HCT116 (cell line): ENCODE measurements at regions not wholly inside any gene's neighbourhood (a gene's known extent, or its start where the extent isn't known, plus 50 kb on each side); places are given as distances from the start of the nearest gene placed in this dataset.

Experiments
- ATAC-seq: fragments of 200-7000 bp; cut with Tn5 transposase; 2 replicates; pipeline ENCODE4 v1.9.1; 2020; ENCODE audit warnings: mild to moderate bottlenecking, moderate library complexity
- BruUV-seq: library from RNA; stranded (reverse); fragments of 400-500 nt; replicated peaks from 2 replicates; lab custom pipeline; 2021; lab: Mats Ljungman, UMichigan
- CTCF ChIA-PET: fragments of 300-600 bp; sonication (Branson Sonifier 250); formaldehyde crosslinking; loops from one replicate; lab custom pipeline; 2021; ENCODE audit warnings: antibody characterized with exemption; lab: Charles Lee
- POLR2A ChIA-PET: fragments of 300-600, 350-600 bp; sonication (Branson Sonifier 250); formaldehyde crosslinking; loops from one replicate; lab custom pipeline; 2021; ENCODE audit warnings: antibody characterized with exemption; lab: Charles Lee
- RAD21 ChIA-PET, 2 experiments: fragments of 300-600 bp; sonication (Branson Sonifier 250); formaldehyde crosslinking; loops; one replicate each; lab custom pipeline; 2023; ENCODE audit warnings: low total read pairs in 2 of 2; ENCODE audit not compliant: uncharacterized antibody in 2 of 2, unreplicated experiment in 2 of 2, low non-redundant PET in 1 of 2; lab: Charles Lee
- DNase-seq: peaks from one replicate; pipeline ENCODE4 v3.0.0-alpha.2; 2010; ENCODE audit warnings: low read depth, low spot score
- H2AFZ ChIP-seq: fragments of 200-600 bp; shearing (Covaris generic), sonication (generic); 2 replicates; pipeline ENCODE4 v1.6.1; 2017; ENCODE audit warnings: low read depth, mixed run types, mixed read lengths, antibody characterized with exemption, low read length; ENCODE audit not compliant: poor library complexity, severe bottlenecking
- H3K27ac ChIP-seq: 2 replicates; pipeline ENCODE4 v1.5.1; 2012; ENCODE audit warnings: low read depth, low read length
- H3K27me3 ChIP-seq: fragments of 200-600 bp; sonication (generic); 2 replicates; pipeline ENCODE4 v1.6.1; 2016; ENCODE audit warnings: mixed run types, low read length, mixed read lengths; ENCODE audit not compliant: insufficient read depth
- H3K36me3 ChIP-seq, 2 experiments: fragments of 200-500 bp in 1 of 2; fragments of 200-600 bp in 1 of 2; sonication (Bioruptor generic) in 1 of 2; sonication (generic) in 1 of 2; 2 replicates each; pipeline versions ENCODE4 v1.5.1 to v1.6.1; 2014 to 2016; ENCODE audit warnings: low read length in 2 of 2, inconsistent platforms in 1 of 2, mixed read lengths in 1 of 2, mixed run types in 1 of 2; ENCODE audit not compliant: insufficient read depth in 2 of 2, control insufficient read depth in 1 of 2
- H3K4me1 ChIP-seq, 2 experiments: fragments of 200-600 bp in 1 of 2; sonication (generic) in 1 of 2; 2 replicates each; pipeline versions ENCODE4 v1.5.1 to v1.6.1; 2012 to 2017; ENCODE audit warnings: low read length in 2 of 2, inconsistent platforms in 1 of 2, mild to moderate bottlenecking in 1 of 2, mixed read lengths in 1 of 2, mixed run types in 1 of 2, moderate library complexity in 1 of 2; ENCODE audit not compliant: insufficient read depth in 2 of 2, control insufficient read depth in 1 of 2
- H3K4me2 ChIP-seq: fragments of 200-600 bp; sonication (generic); 2 replicates; pipeline ENCODE4 v1.6.1; 2017; ENCODE audit warnings: mixed run types, low read length, mixed read lengths
- H3K4me3 ChIP-seq, 2 experiments: fragments of 200-600 bp in 1 of 2; sonication (generic) in 1 of 2; replicated peaks in 1 of 2; 2 replicates each; pipeline ENCODE4 v1.5.1; 2011 to 2016; ENCODE audit warnings: low read length in 2 of 2, control low read depth in 1 of 2, low read depth in 1 of 2, mild to moderate bottlenecking in 1 of 2, mixed read lengths in 1 of 2, mixed run types in 1 of 2
- H3K79me2 ChIP-seq: fragments of 200-600 bp; sonication (generic); 2 replicates; pipeline ENCODE4 v1.6.1; 2017; ENCODE audit warnings: mild to moderate bottlenecking, mixed run types, low read length, moderate library complexity, mixed read lengths; ENCODE audit not compliant: insufficient read depth
- H3K9ac ChIP-seq: fragments of 200-600 bp; sonication (generic); 2 replicates; pipeline ENCODE4 v1.6.1; 2016; ENCODE audit warnings: low read length, mixed read lengths
- H3K9me2 ChIP-seq: fragments of 200-600 bp; sonication (generic), shearing (Covaris generic); 2 replicates; pipeline ENCODE4 v1.6.1; 2017; ENCODE audit warnings: mixed run types, mild to moderate bottlenecking, moderate library complexity; ENCODE audit not compliant: insufficient read depth
- H3K9me3 ChIP-seq, 2 experiments: fragments of 200-500 bp in 1 of 2; fragments of 200-600 bp in 1 of 2; sonication (Bioruptor generic) in 1 of 2; sonication (generic) in 1 of 2; 2 replicates each; pipeline ENCODE4 v1.6.1; 2014 to 2017; ENCODE audit warnings: low read length in 2 of 2, mixed read lengths in 2 of 2, inconsistent platforms in 1 of 2, low read depth in 1 of 2, mild to moderate bottlenecking in 1 of 2, mixed run types in 1 of 2, moderate library complexity in 1 of 2; ENCODE audit not compliant: control insufficient read depth in 1 of 2, insufficient read depth in 1 of 2
- H4K20me1 ChIP-seq: fragments of 200-600 bp; sonication (generic), shearing (Covaris generic); 2 replicates; pipeline ENCODE4 v1.6.1; 2017; ENCODE audit warnings: mixed run types, mild to moderate bottlenecking, moderate library complexity; ENCODE audit not compliant: insufficient read depth
- CBX3 ChIP-seq: IDR thresholded peaks from 2 replicates; pipeline ENCODE4 v1.6.1; 2012; ENCODE audit warnings: low read depth
- CEBPB ChIP-seq: IDR thresholded peaks from 2 replicates; pipeline ENCODE4 v1.6.1; 2012; ENCODE audit warnings: low read depth
- EGR1 ChIP-seq: IDR thresholded peaks from 2 replicates; pipeline ENCODE4 v1.6.1; 2012; ENCODE audit warnings: low read depth
- ELF1 ChIP-seq: IDR thresholded peaks from 2 replicates; pipeline ENCODE4 v1.6.1; 2012; ENCODE audit warnings: low read depth, borderline replicate concordance
- EZH2 ChIP-seq: fragments of 200-600 bp; sonication (generic); IDR thresholded peaks from 2 replicates; pipeline ENCODE4 v1.6.1; 2017; ENCODE audit warnings: antibody characterized with exemption, mixed run types
- EZH2phosphoT487 ChIP-seq: fragments of 200-600 bp; IDR thresholded peaks from 2 replicates; pipeline ENCODE4 v1.6.1; 2018; ENCODE audit warnings: antibody characterized with exemption, borderline replicate concordance
- JUND ChIP-seq: IDR thresholded peaks from 2 replicates; pipeline ENCODE4 v1.6.1; 2012
- POLR2A ChIP-seq: IDR thresholded peaks from 2 replicates; pipeline ENCODE4 v1.7.0; 2011; ENCODE audit warnings: borderline replicate concordance; ENCODE audit not compliant: insufficient read depth, insufficient read length; ENCODE audit errors: extremely low read depth
- POLR2AphosphoS5 ChIP-seq: IDR thresholded peaks from 2 replicates; pipeline ENCODE4 v1.6.1; 2011; ENCODE audit warnings: mild to moderate bottlenecking, low read depth, low read length, moderate library complexity
- RAD21 ChIP-seq: IDR thresholded peaks from 2 replicates; pipeline ENCODE4 v1.6.1; 2012; ENCODE audit warnings: low read depth, mild to moderate bottlenecking
- SIN3A ChIP-seq: IDR thresholded peaks from 2 replicates; pipeline ENCODE4 v1.6.1; 2012; ENCODE audit warnings: low read depth
- SP1 ChIP-seq: IDR thresholded peaks from 2 replicates; pipeline ENCODE4 v1.6.1; 2012; ENCODE audit warnings: low read depth
- SRF ChIP-seq: IDR thresholded peaks from 2 replicates; pipeline ENCODE4 v1.6.1; 2012; ENCODE audit warnings: low read depth
- TCF7L2 ChIP-seq: IDR thresholded peaks from 2 replicates; pipeline ENCODE4 v1.7.0; 2011; ENCODE audit warnings: borderline replicate concordance, inconsistent platforms; ENCODE audit not compliant: insufficient read depth, insufficient read length; ENCODE audit errors: extremely low read depth
- YY1 ChIP-seq: IDR thresholded peaks from 2 replicates; pipeline ENCODE4 v1.6.1; 2011; ENCODE audit warnings: low read length, low read depth, moderate library complexity, mild to moderate bottlenecking; ENCODE audit not compliant: insufficient replicate concordance; ENCODE audit errors: extremely low read depth
- ZBTB33 ChIP-seq: IDR thresholded peaks from 2 replicates; pipeline ENCODE4 v1.6.1; 2011; ENCODE audit warnings: mild to moderate bottlenecking, low read length, moderate library complexity; ENCODE audit not compliant: insufficient replicate concordance; ENCODE audit errors: extremely low read depth
- ZNF274 ChIP-seq: fragments of 200-500 bp; sonication (Bioruptor generic); IDR thresholded peaks from 2 replicates; pipeline ENCODE4 v1.6.1; 2014; ENCODE audit warnings: mild to moderate bottlenecking, low read depth, low read length, inconsistent platforms
- intact Hi-C: fragments of 100-400 bp; cut with micrococcal nuclease; formaldehyde crosslinking; loops from 2 replicates; pipeline ENCODE4 v1.10.0; 2022
- TF ChIP-seq, protein P1 (sequence below): IDR thresholded peaks from 2 replicates; pipeline ENCODE4 v1.6.1; 2012; ENCODE audit warnings: low read depth

DNA sequence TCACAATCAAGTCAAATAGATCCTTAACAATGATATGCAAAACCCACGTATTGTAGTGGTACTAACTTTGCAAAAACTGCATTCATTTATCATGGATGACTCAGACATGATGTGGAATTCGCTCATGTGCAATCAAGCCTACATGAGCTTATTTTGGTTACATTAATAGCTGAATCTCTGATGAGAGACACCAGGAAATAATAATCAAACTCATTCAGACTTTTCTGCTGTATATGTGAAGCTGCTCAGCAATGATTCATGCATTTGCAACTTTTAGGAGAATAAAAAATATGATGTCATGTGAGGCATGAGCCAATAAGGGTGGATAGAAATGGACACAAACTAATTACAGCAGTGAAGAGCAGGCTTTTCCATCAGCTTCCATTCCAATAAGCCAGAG, 1075.8 kb upstream of the TMEM132C start:
- Histone ChIP-seq H3K4me1 (no peaks in the 10 kb centered on the region), H3K36me3 (no peaks in the 10 kb centered on the region), H3K4me3 (no peak overlapping the region), H3K9me2 (no peaks in the 10 kb centered on the region), H2AFZ (no peak overlapping the region), H3K9ac (no peak overlapping the region), H3K9me3 (no peaks in the 10 kb centered on the region), H3K79me2 (no peaks in the 10 kb centered on the region), H4K20me1 (no peaks in the 10 kb centered on the region), H3K27me3 (no peaks in the 10 kb centered on the region), H3K4me2 (no peak overlapping the region), H3K27ac (no peak overlapping the region)
- DNase-seq (no peak), ATAC-seq (no peak)
- no peak for TF ChIP-seq JUND
- no peak for TF ChIP-seq SRF
- TF ChIP-seq CBX3, result no peak
- TF ChIP-seq RAD21, result no peak
- TF ChIP-seq EZH2phosphoT487, result no peak
- TF ChIP-seq POLR2A, result no peak
- TF ChIP-seq ELF1, result no peak
- no peak for TF ChIP-seq SP1
- TF ChIP-seq SIN3A, result no peak
- TF ChIP-seq POLR2AphosphoS5, result no peak
- no TSS peak for BruUV-seq
- ChIA-PET CTCF (no interaction called here), RAD21 (no interaction called here), POLR2A (no interaction called here)
- intact Hi-C loops, result no loop called here

- Histone ChIP-seq H3K4me3 (no peak overlapping the region), H3K9me2 (no peaks in the 10 kb centered on the region), H3K36me3 (no peaks in the 10 kb centered on the region), H4K20me1 (no peaks in the 10 kb centered on the region), H3K27ac (no peak overlapping the region), H3K27me3 (no peaks in the 10 kb centered on the region), H3K4me2 (no peak overlapping the region), H3K9me3 (no peaks in the 10 kb centered on the region), H2AFZ (no peak overlapping the region), H3K4me1 (no peaks in the 10 kb centered on the region), H3K79me2 (no peaks in the 10 kb centered on the region), H3K9ac (no peak overlapping the region)
- intact Hi-C loops, result no loop called here
- no TSS peak for BruUV-seq
- no peak for DNase-seq
- RAD21 ChIA-PET, result no interaction called here
- no peak for ATAC-seq
- POLR2A ChIA-PET, result no interaction called here
- CTCF ChIA-PET, result no interaction called here
- TF ChIP-seq CEBPB (no peak), SRF (no peak), EZH2 (no peak), RAD21 (no peak), POLR2AphosphoS5 (no peak), CBX3 (no peak), TCF7L2 (no peak), SIN3A (no peak), ZNF274 (no peak), POLR2A (no peak), EGR1 (no peak), ELF1 (no peak), JUND (no peak), ZBTB33 (no peak), YY1 (no peak)
- TF ChIP-seq, protein P1, sequence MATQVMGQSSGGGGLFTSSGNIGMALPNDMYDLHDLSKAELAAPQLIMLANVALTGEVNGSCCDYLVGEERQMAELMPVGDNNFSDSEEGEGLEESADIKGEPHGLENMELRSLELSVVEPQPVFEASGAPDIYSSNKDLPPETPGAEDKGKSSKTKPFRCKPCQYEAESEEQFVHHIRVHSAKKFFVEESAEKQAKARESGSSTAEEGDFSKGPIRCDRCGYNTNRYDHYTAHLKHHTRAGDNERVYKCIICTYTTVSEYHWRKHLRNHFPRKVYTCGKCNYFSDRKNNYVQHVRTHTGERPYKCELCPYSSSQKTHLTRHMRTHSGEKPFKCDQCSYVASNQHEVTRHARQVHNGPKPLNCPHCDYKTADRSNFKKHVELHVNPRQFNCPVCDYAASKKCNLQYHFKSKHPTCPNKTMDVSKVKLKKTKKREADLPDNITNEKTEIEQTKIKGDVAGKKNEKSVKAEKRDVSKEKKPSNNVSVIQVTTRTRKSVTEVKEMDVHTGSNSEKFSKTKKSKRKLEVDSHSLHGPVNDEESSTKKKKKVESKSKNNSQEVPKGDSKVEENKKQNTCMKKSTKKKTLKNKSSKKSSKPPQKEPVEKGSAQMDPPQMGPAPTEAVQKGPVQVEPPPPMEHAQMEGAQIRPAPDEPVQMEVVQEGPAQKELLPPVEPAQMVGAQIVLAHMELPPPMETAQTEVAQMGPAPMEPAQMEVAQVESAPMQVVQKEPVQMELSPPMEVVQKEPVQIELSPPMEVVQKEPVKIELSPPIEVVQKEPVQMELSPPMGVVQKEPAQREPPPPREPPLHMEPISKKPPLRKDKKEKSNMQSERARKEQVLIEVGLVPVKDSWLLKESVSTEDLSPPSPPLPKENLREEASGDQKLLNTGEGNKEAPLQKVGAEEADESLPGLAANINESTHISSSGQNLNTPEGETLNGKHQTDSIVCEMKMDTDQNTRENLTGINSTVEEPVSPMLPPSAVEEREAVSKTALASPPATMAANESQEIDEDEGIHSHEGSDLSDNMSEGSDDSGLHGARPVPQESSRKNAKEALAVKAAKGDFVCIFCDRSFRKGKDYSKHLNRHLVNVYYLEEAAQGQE, result no peak
Measured at GRCh38 chr12:127192391-127192790, 1074.6 kb upstream of the TMEM132C start.
